Astrocyte (in vitro differentiated cells and primary cell): ENCODE measurements at regions not wholly inside any gene's neighbourhood (a gene's known extent, or its start where the extent isn't known, plus 50 kb on each side); places are given as distances from the start of the nearest gene placed in this dataset.

ENCODE experiments used
- DNase-seq: peaks from one replicate; pipeline ENCODE4 v3.0.0-alpha.2; 2010; ENCODE audit warnings: low read depth
- FAIRE-seq: peaks from 2 replicates; lab custom pipeline; 2011; peaks lifted over from hg19 to GRCh38; lab: Jason Lieb, UNC
- H2AFZ ChIP-seq: 2 replicates; pipeline ENCODE4 v1.6.0; 2012; ENCODE audit warnings: low read depth, low read length, inconsistent platforms
- H3K27ac ChIP-seq: 2 replicates; pipeline ENCODE4 v1.5.1; 2011; ENCODE audit warnings: low read depth, low read length, inconsistent platforms
- H3K27me3 ChIP-seq: 2 replicates; pipeline ENCODE4 v1.6.0; 2011; ENCODE audit warnings: low read length, inconsistent platforms; ENCODE audit not compliant: insufficient read depth
- H3K36me3 ChIP-seq: 2 replicates; pipeline ENCODE4 v1.5.1; 2011; ENCODE audit warnings: low read length, inconsistent platforms; ENCODE audit not compliant: insufficient read depth
- H3K4me1 ChIP-seq: 2 replicates; pipeline ENCODE4 v1.5.1; 2011; ENCODE audit warnings: low read length, inconsistent platforms; ENCODE audit not compliant: insufficient read depth
- H3K4me2 ChIP-seq: 2 replicates; pipeline ENCODE4 v1.6.0; 2012; ENCODE audit warnings: low read length, inconsistent platforms
- H3K4me3 ChIP-seq: 2 replicates; pipeline ENCODE4 v1.5.1; 2011; ENCODE audit warnings: low read depth, mild to moderate bottlenecking, low read length, inconsistent platforms; ENCODE audit not compliant: insufficient read depth
- H3K79me2 ChIP-seq: 2 replicates; pipeline ENCODE4 v1.6.0; 2012; ENCODE audit warnings: mild to moderate bottlenecking, low read length, inconsistent platforms; ENCODE audit not compliant: insufficient read depth
- H3K9ac ChIP-seq: 2 replicates; pipeline ENCODE4 v1.6.0; 2012; ENCODE audit warnings: mild to moderate bottlenecking, low read length, inconsistent platforms
- H3K9me3 ChIP-seq: 2 replicates; pipeline ENCODE4 v1.5.1; 2012; ENCODE audit warnings: low read depth, mild to moderate bottlenecking, low read length, inconsistent platforms; ENCODE audit not compliant: insufficient read depth
- H4K20me1 ChIP-seq: 2 replicates; pipeline ENCODE4 v1.6.0; 2012; ENCODE audit warnings: low read length, inconsistent platforms; ENCODE audit not compliant: insufficient read depth
- H3K27ac Mint-ChIP-seq: one replicate; pipeline ENCODE4 v1.8.0; 2021; ENCODE audit warnings: mild to moderate bottlenecking, mixed read lengths; ENCODE audit not compliant: unreplicated experiment
- H3K27me3 Mint-ChIP-seq: one replicate; pipeline ENCODE4 v1.8.0; 2021; ENCODE audit warnings: low read depth, mixed read lengths; ENCODE audit not compliant: unreplicated experiment
- H3K36me3 Mint-ChIP-seq: one replicate; pipeline ENCODE4 v1.8.0; 2021; ENCODE audit warnings: low read depth, mixed read lengths; ENCODE audit not compliant: unreplicated experiment
- H3K4me1 Mint-ChIP-seq: one replicate; pipeline ENCODE4 v1.8.0; 2021; ENCODE audit warnings: low read depth, mixed read lengths; ENCODE audit not compliant: unreplicated experiment
- H3K4me3 Mint-ChIP-seq: one replicate; pipeline ENCODE4 v1.8.0; 2021; ENCODE audit warnings: mild to moderate bottlenecking, moderate library complexity, mixed read lengths; ENCODE audit not compliant: unreplicated experiment
- H3K9me3 Mint-ChIP-seq: one replicate; pipeline ENCODE4 v1.8.0; 2021; ENCODE audit warnings: mild to moderate bottlenecking, mixed read lengths; ENCODE audit not compliant: unreplicated experiment
- CTCF ChIP-seq: IDR thresholded peaks from 2 replicates; pipeline ENCODE4 v1.5.1; 2011; ENCODE audit warnings: low read depth, mild to moderate bottlenecking, inconsistent platforms, low read length, moderate library complexity; ENCODE audit not compliant: insufficient read depth
- EZH2 ChIP-seq: IDR thresholded peaks from 2 replicates; pipeline ENCODE4 v1.6.1; 2012; ENCODE audit warnings: mild to moderate bottlenecking, low read length, inconsistent platforms; ENCODE audit not compliant: insufficient read depth

GRCh38 chr6:227812-228338 is 64.4 kb upstream of the DUSP22 start:
- H3K36me3 ChIP-seq, result no peaks in the 10 kb centered on the region
- Mint-ChIP-seq H3K27me3 (peaks cover 6% of the 10 kb centered on the region), H3K27ac (no peak overlapping the region), H3K9me3 (no peaks in the 10 kb centered on the region), H3K4me1 (peaks cover 8% of the 10 kb centered on the region), H3K36me3 (no peaks in the 10 kb centered on the region), H3K4me3 (no peak overlapping the region)
- H3K9ac ChIP-seq, result no peak overlapping the region
- H3K4me3 ChIP-seq, result no peak overlapping the region
- no peaks in the 10 kb centered on the region for H4K20me1 ChIP-seq
- H3K27me3 ChIP-seq, result no peaks in the 10 kb centered on the region
- FAIRE-seq (no peak), DNase-seq (no peak)
- TF ChIP-seq EZH2 (no peak), CTCF (no peak)
- H3K9me3 ChIP-seq, result no peaks in the 10 kb centered on the region
- H2AFZ ChIP-seq, result no peak overlapping the region
- no peaks in the 10 kb centered on the region for H3K4me1 ChIP-seq
- no peak overlapping the region for H3K4me2 ChIP-seq
- no peaks in the 10 kb centered on the region for H3K79me2 ChIP-seq
- no peak overlapping the region for H3K27ac ChIP-seq

GRCh38 chr6:228881-229651 is 63.2 kb upstream of the DUSP22 start:
- Histone ChIP-seq H3K4me1 (no peaks in the 10 kb centered on the region), H3K4me2 (no peak overlapping the region), H3K9me3 (no peaks in the 10 kb centered on the region), H3K9ac (no peak overlapping the region), H2AFZ (no peak overlapping the region), H3K4me3 (no peak overlapping the region), H3K79me2 (no peaks in the 10 kb centered on the region), H3K27me3 (no peaks in the 10 kb centered on the region), H3K36me3 (no peaks in the 10 kb centered on the region), H4K20me1 (no peaks in the 10 kb centered on the region), H3K27ac (no peak overlapping the region)
- H3K27me3 Mint-ChIP-seq, result peaks cover 7% of the 10 kb centered on the region
- H3K4me3 Mint-ChIP-seq, result no peak overlapping the region
- FAIRE-seq, result no peak
- H3K9me3 Mint-ChIP-seq, result no peaks in the 10 kb centered on the region
- H3K27ac Mint-ChIP-seq, result peak overlapping the region; percentile 41
- no peak for DNase-seq
- H3K4me1 Mint-ChIP-seq, result peaks cover 5% of the 10 kb centered on the region
- H3K36me3 Mint-ChIP-seq, result no peaks in the 10 kb centered on the region
- TF ChIP-seq EZH2 (no peak), CTCF (no peak)

- Histone ChIP-seq H3K4me3 (no peak overlapping the region), H3K4me2 (no peak overlapping the region), H3K79me2 (no peaks in the 10 kb centered on the region), H3K9ac (no peak overlapping the region), H3K4me1 (no peaks in the 10 kb centered on the region), H4K20me1 (no peaks in the 10 kb centered on the region), H3K9me3 (no peaks in the 10 kb centered on the region), H3K27ac (no peak overlapping the region), H3K27me3 (no peaks in the 10 kb centered on the region), H2AFZ (no peak overlapping the region), H3K36me3 (no peaks in the 10 kb centered on the region)
- peaks cover 7% of the 10 kb centered on the region for H3K27me3 Mint-ChIP-seq
- H3K9me3 Mint-ChIP-seq, result no peaks in the 10 kb centered on the region
- DNase-seq (no peak), FAIRE-seq (no peak)
- H3K36me3 Mint-ChIP-seq, result no peaks in the 10 kb centered on the region
- TF ChIP-seq EZH2, result no peak
- TF ChIP-seq CTCF, result no peak
- H3K4me3 Mint-ChIP-seq, result no peak overlapping the region
- H3K4me1 Mint-ChIP-seq, result peaks cover 10% of the 10 kb centered on the region
- H3K27ac Mint-ChIP-seq, result no peak overlapping the region
Observed at GRCh38 chr6:231779-232178, 60.5 kb upstream of the DUSP22 start.
